Right atrium auricular region (tissue), 2 donors: ENCODE measurements at regions not wholly inside any gene's neighbourhood (a gene's known extent, or its start where the extent isn't known, plus 50 kb on each side); places are given as distances from the start of the nearest gene placed in this dataset.
"Not testable (repeated sequence)": the region's sequence is repeated elsewhere in the genome, so short reads cannot be mapped to it uniquely, and the experiment has no call there.

Source experiments
- DNase-seq: peaks from one replicate; pipeline ENCODE4 v3.0.0-alpha.2; 2019; ENCODE audit warnings: low spot score
- H3K27ac ChIP-seq, 2 donors: fragments of 200-600 bp; sonication (generic); 1 replicate in 1 of 2; 2 replicates in 1 of 2; pipeline ENCODE4 v1.5.1; 2016 to 2019
- H3K27me3 ChIP-seq, 2 donors: fragments of 200-600 bp; sonication (generic); one replicate each; pipeline versions ENCODE4 v1.5.1 to v1.6.0; 2017 to 2019
- H3K36me3 ChIP-seq: fragments of 200-600 bp; sonication (generic); one replicate; pipeline ENCODE4 v1.5.1; 2016
- H3K4me1 ChIP-seq, 2 donors: fragments of 200-600 bp; sonication (generic); one replicate each; pipeline versions ENCODE4 v1.5.1 to v1.6.0; 2017 to 2019
- H3K4me3 ChIP-seq, 2 donors: fragments of 200-600 bp; sonication (generic); 1 replicate in 1 of 2; 2 replicates in 1 of 2; pipeline ENCODE4 v1.5.1; 2017 to 2019; ENCODE audit warnings: mild to moderate bottlenecking in 1 of 2, moderate library complexity in 1 of 2
- H3K9me3 ChIP-seq, 2 donors: fragments of 200-600 bp; sonication (generic); one replicate each; pipeline ENCODE4 v1.5.1; 2019
- TF ChIP-seq, protein P1 (sequence below), 2 donors: fragments of 200-600 bp; sonication (generic); IDR thresholded peaks; one replicate each; pipeline ENCODE4 v1.5.1; 2019; ENCODE audit warnings: antibody characterized with exemption in 2 of 2

GRCh38 chrX:56382278-56382677, 150.1 kb downstream of the KLF8 start:
- DNase-seq: no peak
- H3K9me3 ChIP-seq: no peaks in the 10 kb centered on the region

DNA sequence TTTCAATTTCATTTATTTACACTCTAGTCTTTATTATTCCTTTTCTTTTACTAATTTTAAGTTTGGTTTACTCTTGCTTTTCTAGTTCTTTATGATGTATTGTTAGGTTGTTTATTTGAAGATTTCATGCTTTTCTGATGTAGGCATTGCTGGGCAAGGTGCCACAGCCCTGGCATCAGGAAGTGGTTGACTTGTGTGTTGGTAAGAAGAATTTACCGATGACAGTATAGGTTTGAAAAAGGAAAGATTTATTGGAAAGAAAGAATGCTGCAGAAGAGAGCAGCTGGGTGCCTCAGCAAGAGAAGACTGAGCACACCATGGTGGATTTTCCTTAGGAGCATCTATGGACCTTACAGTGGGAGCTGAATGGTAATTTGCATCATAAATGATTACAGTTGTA, 153.2 kb downstream of the KLF8 start:
- DNase-seq: no peak
- Histone ChIP-seq H3K4me3 (no peak overlapping the region), H3K27ac (no peak overlapping the region), H3K4me1 (no peaks in the 10 kb centered on the region), H3K36me3 (no peaks in the 10 kb centered on the region), H3K9me3 (no peaks in the 10 kb centered on the region), H3K27me3 (no peaks in the 10 kb centered on the region)
- TF ChIP-seq, protein P1, sequence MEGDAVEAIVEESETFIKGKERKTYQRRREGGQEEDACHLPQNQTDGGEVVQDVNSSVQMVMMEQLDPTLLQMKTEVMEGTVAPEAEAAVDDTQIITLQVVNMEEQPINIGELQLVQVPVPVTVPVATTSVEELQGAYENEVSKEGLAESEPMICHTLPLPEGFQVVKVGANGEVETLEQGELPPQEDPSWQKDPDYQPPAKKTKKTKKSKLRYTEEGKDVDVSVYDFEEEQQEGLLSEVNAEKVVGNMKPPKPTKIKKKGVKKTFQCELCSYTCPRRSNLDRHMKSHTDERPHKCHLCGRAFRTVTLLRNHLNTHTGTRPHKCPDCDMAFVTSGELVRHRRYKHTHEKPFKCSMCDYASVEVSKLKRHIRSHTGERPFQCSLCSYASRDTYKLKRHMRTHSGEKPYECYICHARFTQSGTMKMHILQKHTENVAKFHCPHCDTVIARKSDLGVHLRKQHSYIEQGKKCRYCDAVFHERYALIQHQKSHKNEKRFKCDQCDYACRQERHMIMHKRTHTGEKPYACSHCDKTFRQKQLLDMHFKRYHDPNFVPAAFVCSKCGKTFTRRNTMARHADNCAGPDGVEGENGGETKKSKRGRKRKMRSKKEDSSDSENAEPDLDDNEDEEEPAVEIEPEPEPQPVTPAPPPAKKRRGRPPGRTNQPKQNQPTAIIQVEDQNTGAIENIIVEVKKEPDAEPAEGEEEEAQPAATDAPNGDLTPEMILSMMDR (IDR thresholded peaks at IDR 0.05): no peak

More at GRCh38 chrX:56382278-56382677, 150.1 kb downstream of the KLF8 start:
- Histone ChIP-seq H3K27me3 (no peaks in the 10 kb centered on the region), H3K36me3 (no peaks in the 10 kb centered on the region), H3K27ac (no peak overlapping the region), H3K4me1 (no peaks in the 10 kb centered on the region), H3K4me3 (no peak overlapping the region)
- TF ChIP-seq, protein P1 (IDR thresholded peaks at IDR 0.05): no peak

GRCh38 chrX:56385960-56386359, 153.8 kb downstream of the KLF8 start:
- H3K27me3 ChIP-seq: no peaks in the 10 kb centered on the region
- H3K27ac ChIP-seq: no peak overlapping the region
- H3K36me3 ChIP-seq: no peaks in the 10 kb centered on the region
- no peaks in the 10 kb centered on the region for H3K4me1 ChIP-seq
- H3K9me3 ChIP-seq: no peaks in the 10 kb centered on the region
- H3K4me3 ChIP-seq: no peak overlapping the region
- DNase-seq: no peak
- TF ChIP-seq, protein P1 (IDR thresholded peaks at IDR 0.05): no peak

DNA sequence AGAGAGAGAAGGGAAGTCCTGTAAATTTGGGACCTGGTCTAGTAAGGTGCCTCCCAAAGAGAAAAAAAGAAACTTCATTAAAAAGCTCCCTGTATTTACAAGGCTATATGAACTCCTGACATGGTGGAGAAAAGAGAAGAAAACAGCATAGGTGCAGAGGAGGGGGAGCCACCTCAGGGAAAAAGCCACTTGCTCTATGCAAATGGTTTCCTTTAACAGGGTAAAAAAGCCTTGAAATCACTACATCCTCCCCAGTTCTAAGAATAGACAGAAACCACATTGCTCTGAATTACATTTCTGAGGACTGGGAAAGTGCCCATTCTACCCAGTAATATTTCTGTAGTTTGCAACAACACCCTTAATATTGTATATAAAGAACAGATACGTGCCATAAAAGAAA, 165.5 kb downstream of the KLF8 start:
- H3K4me3 ChIP-seq: no peak overlapping the region

DNA sequence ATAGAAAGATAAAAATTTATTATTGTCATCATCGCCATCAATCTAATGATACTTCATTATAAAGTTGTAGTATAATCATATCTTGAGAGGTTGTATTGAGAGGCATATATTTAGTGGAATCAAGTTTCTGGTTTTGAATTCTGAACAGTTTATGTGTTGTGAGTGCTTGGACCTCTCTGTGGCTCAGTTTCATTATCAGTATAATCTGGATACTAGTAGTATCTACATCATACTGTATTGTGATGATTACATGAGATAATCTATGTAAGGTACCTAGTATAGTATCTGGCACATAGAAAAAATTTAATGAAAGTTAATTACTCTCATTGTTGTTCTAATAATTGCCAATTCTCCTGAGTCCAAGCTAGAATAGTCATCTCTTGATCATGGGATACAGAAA, 161.2 kb upstream of the UBQLN2 start:
- H3K4me3 ChIP-seq: no peak overlapping the region
- no peak for DNase-seq
- no peaks in the 10 kb centered on the region for H3K4me1 ChIP-seq
- H3K36me3 ChIP-seq: no peaks in the 10 kb centered on the region
- peaks cover 0 to 7% of the 10 kb centered on the region in 2 donors for H3K9me3 ChIP-seq
- TF ChIP-seq, protein P1 (IDR thresholded peaks at IDR 0.05): no peak
- no peaks in the 10 kb centered on the region for H3K27me3 ChIP-seq
- no peak overlapping the region for H3K27ac ChIP-seq

More for the DNA sequence above, 165.5 kb downstream of the KLF8 start:
- TF ChIP-seq, protein P1 (IDR thresholded peaks at IDR 0.05): no peak
- Histone ChIP-seq H3K36me3 (no peaks in the 10 kb centered on the region), H3K27me3 (no peaks in the 10 kb centered on the region), H3K27ac (no peak overlapping the region), H3K4me1 (no peaks in the 10 kb centered on the region), H3K9me3 (no peaks in the 10 kb centered on the region)
- DNase-seq: no peak

DNA sequence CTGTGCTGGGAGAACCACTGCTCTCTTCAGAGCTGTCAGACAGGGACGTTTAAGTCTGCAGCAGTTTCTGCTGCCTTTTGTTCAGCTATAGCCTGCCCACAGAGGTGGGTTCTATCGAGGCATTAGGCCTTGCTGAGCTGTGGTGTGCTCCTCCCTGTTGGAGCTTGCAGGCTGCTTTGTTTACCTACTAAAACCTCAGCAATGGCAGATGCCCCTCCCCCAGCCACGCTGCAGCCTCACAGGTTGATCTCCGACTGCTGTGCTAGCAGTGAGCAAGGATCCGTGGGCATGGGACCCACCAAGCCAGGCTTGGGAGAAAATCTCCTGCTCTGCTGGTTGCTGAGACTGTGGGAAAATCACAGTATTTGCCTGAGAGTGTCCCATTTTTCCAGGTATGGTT, 133.8 kb upstream of the UBQLN2 start:
- H3K4me1 ChIP-seq: no peaks in the 10 kb centered on the region
- TF ChIP-seq, protein P1 (IDR thresholded peaks at IDR 0.05): no peak
- H3K27me3 ChIP-seq: no peaks in the 10 kb centered on the region
- H3K4me3 ChIP-seq: no peak overlapping the region
- DNase-seq: no peak
- H3K36me3 ChIP-seq: no peaks in the 10 kb centered on the region
- peaks cover 0 to 11% of the 10 kb centered on the region in 2 donors for H3K9me3 ChIP-seq
- H3K27ac ChIP-seq: no peak overlapping the region

DNA sequence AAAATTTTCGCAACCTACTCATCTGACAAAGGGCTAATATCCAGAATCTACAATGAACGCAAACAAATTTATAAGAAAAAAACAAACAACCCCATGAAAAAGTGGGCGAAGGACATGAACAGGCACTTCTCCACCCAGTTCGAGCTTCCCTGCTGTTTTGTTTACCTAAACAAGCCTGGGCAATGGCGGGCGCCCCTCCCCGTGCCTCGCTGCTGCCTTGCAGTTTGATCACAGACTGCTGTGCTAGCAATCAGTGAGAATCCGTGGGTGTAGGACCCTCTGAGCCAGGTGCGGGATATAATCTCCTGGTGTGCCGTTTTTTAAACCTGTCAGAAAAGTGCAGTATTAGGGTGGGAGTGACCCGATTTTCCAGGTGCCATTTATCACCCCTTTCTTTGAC, 111.4 kb upstream of the UBQLN2 start:
- H3K4me1 ChIP-seq, H3K36me3 ChIP-seq, H3K27me3 ChIP-seq, H3K4me3 ChIP-seq, H3K27ac ChIP-seq, DNase-seq: not testable (repeated sequence)
- peaks cover 0 to 13% of the 10 kb centered on the region in 2 donors for H3K9me3 ChIP-seq
